ENCODE measurements at regions not wholly inside any gene's neighbourhood (a gene's known extent, or its start where the extent isn't known, plus 50 kb on each side); places are given as distances from the start of the nearest gene placed in this dataset.

DNA sequence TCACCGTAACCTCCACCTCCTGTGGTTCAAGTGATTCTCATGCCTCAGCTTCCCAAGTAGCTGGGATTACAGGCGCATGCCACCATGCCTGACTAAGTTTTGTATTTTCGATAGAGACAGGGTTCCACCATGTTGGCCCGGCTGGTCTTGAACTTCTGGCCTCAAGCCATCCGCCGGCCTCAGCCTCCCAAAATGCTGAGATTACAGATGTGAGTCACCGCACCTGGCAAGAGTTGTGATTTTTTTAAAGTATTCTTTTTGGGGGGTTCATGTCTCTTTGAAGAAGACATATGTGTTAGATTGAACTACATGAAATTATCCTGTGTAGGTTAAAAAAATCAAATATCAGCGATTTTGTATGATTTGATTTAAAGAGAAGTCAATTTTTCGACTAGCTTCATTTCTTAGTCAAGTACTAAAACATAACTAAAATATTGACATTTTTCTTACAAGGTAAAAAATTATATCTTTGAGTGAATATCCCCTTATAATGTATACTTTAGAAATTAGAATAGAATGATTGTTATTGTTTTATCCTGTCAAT is 60.3 kb upstream of the ANTXR2 start:
- Histone ChIP-seq H3K27ac (no peak overlapping the region), H3K27me3 (no peaks in the 10 kb centered on the region), H3K36me3 (replicated peaks in 1 of 2) (no peaks in the 10 kb centered on the region), H3K9me3 (replicated peaks in 1 of 3) (no peaks in the 10 kb centered on the region), H3K4me3 (no peak overlapping the region), H3K4me1 (replicated peaks in 1 of 2) (no peaks in the 10 kb centered on the region)
- DNase-seq, result no peak
- intact Hi-C loops (cut with DNase I), result no loop called here
- TF ChIP-seq, protein P1, sequence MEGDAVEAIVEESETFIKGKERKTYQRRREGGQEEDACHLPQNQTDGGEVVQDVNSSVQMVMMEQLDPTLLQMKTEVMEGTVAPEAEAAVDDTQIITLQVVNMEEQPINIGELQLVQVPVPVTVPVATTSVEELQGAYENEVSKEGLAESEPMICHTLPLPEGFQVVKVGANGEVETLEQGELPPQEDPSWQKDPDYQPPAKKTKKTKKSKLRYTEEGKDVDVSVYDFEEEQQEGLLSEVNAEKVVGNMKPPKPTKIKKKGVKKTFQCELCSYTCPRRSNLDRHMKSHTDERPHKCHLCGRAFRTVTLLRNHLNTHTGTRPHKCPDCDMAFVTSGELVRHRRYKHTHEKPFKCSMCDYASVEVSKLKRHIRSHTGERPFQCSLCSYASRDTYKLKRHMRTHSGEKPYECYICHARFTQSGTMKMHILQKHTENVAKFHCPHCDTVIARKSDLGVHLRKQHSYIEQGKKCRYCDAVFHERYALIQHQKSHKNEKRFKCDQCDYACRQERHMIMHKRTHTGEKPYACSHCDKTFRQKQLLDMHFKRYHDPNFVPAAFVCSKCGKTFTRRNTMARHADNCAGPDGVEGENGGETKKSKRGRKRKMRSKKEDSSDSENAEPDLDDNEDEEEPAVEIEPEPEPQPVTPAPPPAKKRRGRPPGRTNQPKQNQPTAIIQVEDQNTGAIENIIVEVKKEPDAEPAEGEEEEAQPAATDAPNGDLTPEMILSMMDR (IDR thresholded peaks at IDR 0.05), result no peak
- no peak for TF ChIP-seq POLR2A (IDR thresholded peaks at IDR 0.05)
- 85 to 89% (median 87%) methylated on average over 9 of the region's 9 CpGs for WGBS, 4 donors

DNA sequence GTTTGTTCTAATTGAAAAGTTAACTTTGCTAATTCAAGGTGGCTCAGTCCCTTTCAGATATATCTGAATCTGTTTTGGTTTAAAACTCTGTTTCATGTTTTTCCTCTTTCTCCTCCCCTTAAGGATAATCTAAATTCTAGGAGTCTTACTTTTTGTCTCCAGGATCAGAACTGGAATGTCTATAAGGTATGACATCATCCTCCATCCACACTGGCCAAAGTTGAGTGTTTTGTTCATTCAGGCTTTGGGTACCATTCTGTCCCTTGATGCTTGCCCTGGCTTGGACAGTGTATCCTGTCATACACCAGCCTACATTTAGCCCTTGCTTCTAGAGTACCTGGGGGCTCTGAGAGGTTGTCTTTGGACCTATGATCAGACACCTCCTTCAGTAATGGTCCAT is 56.8 kb upstream of the ANTXR2 start:
- no peak for TF ChIP-seq POLR2A (IDR thresholded peaks at IDR 0.05)
- TF ChIP-seq, protein P1 (IDR thresholded peaks at IDR 0.05), result no peak
- H3K36me3 ChIP-seq (replicated peaks in 1 of 2), result no peaks in the 10 kb centered on the region
- H3K27ac ChIP-seq, result no peak overlapping the region
- H3K9me3 ChIP-seq (replicated peaks in 1 of 3), result no peaks in the 10 kb centered on the region
- H3K4me1 ChIP-seq (replicated peaks in 1 of 2), result no peaks in the 10 kb centered on the region
- intact Hi-C loops (cut with DNase I), result no loop called here
- no peak for DNase-seq
- H3K4me3 ChIP-seq, result no peak overlapping the region
- no peaks in the 10 kb centered on the region for H3K27me3 ChIP-seq

- Histone ChIP-seq H3K9me3 (replicated peaks in 1 of 3) (no peaks in the 10 kb centered on the region), H3K4me1 (replicated peaks in 1 of 2) (no peaks in the 10 kb centered on the region), H3K4me3 (no peak overlapping the region), H3K36me3 (replicated peaks in 1 of 2) (no peaks in the 10 kb centered on the region), H3K27me3 (no peaks in the 10 kb centered on the region), H3K27ac (no peak overlapping the region)
- TF ChIP-seq POLR2A (IDR thresholded peaks at IDR 0.05), result no peak
- TF ChIP-seq, protein P1 (IDR thresholded peaks at IDR 0.05), result no peak
- intact Hi-C loops (cut with DNase I), result no loop called here
- DNase-seq, result no peak
Observed at GRCh38 chr4:80128941-80129340, 55.9 kb upstream of the ANTXR2 start.

DNA sequence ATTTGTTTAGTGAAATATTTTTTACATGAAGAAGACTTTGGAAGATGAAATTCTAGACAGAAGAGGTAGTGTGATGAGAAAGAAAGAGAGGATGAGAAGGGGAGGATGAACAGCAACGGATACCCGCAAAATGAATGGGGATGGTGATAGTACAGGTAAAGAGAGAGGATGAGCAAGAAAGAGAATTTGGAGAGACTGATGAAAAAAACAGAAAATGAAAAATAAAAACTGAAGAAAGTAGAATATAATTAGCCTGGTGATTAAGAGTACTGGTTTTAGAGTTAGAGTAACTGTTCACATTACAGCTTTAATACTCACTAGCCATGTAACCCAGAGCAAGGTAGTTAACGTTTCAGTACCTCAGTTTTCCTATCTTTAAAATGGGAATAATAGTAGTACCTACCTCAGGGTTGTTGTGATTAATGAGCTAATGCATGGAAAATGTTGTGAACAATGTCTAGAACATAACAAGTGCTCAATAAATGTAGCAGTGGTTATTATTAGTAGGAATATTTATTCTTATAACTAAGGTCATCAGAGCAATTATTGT is 54.9 kb upstream of the ANTXR2 start:
- TF ChIP-seq, protein P1 (IDR thresholded peaks at IDR 0.05), result no peak
- no peak for TF ChIP-seq POLR2A (IDR thresholded peaks at IDR 0.05)
- WGBS, 4 donors, result 77 to 87% (median 82%) methylated on average over 3 of the region's 3 CpGs

More for the DNA sequence above, 54.9 kb upstream of the ANTXR2 start:
- no peaks in the 10 kb centered on the region for H3K27me3 ChIP-seq
- no peaks in the 10 kb centered on the region for H3K4me1 ChIP-seq (replicated peaks in 1 of 2)
- H3K36me3 ChIP-seq (replicated peaks in 1 of 2), result no peaks in the 10 kb centered on the region
- H3K4me3 ChIP-seq, result no peak overlapping the region
- no peak overlapping the region for H3K27ac ChIP-seq
- intact Hi-C loops (cut with DNase I), result no loop called here
- DNase-seq, result no peak
- no peaks in the 10 kb centered on the region for H3K9me3 ChIP-seq (replicated peaks in 1 of 3)

Measured in adrenal gland (tissue), 9 donors.